Globus pallidus (tissue), 1 donor: ENCODE measurements at regions not wholly inside any gene's neighbourhood (a gene's known extent, or its start where the extent isn't known, plus 50 kb on each side); places are given as distances from the start of the nearest gene placed in this dataset.

Source experiments
- DNase-seq: peaks from one replicate; pipeline ENCODE4 v3.0.0-alpha.2; 2015; ENCODE audit warnings: low spot score

- DNase-seq = no peak
These were observed 323.6 kb downstream of the NFIB start for GRCh38 chr9:13990331-13990730.

GRCh38 chr9:13988944-13989343 is 325.0 kb downstream of the NFIB start:
- no peak for DNase-seq

DNA sequence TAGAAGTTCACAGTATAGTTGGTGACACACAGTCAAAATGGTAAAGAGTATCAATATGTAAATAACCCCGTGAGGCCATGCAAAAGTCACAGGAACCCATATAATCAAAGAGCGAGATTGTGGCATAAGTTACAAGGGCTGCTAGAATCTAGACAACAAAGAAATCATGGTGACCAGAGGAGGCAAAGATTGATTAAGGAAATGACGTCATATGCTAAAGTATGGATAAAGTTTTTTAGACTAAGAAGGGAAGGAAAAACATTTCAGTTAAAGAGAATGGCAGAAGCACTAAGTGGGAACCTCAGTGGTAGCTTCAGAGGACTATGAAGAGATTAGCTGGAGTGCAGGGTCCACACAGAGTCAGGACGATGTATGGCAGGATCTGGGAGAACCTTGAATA is 330.3 kb downstream of the NFIB start:
- no peak for DNase-seq

GRCh38 chr9:13979941-13980318 is 334.0 kb downstream of the NFIB start:
- DNase-seq = no peak

- no peak for DNase-seq
These were observed 338.2 kb downstream of the NFIB start for GRCh38 chr9:13975611-13976290.

DNA sequence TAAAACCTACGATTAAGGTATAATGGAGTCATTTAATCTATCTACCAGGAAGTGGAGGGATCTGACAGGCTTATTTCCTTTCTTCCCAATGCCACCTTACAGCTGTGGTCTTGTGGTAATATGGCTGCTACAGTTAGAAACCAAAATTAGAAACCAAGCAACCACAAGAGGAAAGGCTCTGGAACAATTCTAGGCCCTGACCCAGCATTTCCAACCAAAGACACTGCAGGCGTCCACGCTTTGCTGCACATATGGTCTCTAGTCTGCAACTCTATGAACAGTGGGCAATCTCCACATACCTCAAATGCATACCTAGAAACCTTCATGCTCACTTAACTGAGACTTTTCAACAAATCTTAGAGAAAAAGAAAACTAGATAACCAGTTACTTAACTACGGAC is 339.1 kb downstream of the NFIB start:
- no peak for DNase-seq

DNA sequence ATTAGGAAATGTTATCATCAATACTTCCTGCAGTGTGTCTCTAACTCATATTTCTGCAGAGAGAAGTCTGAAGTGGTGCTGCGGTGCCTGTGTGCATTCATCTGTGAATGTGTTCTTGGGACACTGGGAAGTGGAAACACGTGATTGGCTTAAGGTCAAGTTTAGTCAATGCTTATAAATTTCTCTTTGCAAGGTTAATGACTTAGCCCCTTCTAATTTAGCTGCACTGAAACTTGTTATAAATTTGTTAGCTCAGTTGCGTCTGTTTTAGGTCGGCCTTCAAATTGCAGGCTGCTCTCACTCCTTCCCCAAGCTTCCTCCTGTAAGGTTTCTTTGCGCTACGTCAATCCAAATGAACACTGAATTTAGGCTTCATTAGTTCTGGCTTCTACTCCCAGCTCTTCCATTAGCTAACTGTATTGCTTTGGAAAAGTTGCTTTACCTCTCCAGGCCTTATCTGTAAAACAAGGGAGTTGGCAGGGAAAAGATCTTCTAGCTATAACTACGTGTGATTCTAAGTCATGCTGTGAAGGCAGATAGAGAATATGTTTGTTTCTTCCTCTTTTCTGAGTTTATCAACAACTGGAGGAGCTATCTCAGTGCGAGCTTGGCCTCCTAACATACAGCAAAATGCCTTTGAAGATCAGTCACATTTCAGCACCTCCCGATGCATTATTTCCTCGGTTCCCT is 341.8 kb downstream of the NFIB start:
- no peak for DNase-seq

DNA sequence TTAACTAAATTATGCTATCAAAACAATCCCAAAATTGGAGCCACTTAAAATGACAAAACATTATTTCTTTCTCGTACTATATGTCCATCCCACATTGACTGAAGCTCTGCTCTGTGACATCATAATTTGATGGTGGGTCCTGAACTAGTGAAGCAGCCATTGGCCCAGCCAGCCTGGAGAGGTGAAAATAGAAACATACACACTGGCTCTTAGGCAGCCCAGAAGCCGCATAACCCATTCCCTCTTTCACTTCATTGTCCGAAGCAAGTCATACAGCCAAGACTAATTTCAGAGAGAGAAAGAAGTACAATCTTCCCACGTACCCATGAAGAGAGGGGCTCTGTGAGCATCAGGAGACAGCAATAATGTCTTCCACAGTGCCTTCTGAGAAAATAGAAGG is 342.5 kb downstream of the NFIB start:
- DNase-seq = no peak

DNA sequence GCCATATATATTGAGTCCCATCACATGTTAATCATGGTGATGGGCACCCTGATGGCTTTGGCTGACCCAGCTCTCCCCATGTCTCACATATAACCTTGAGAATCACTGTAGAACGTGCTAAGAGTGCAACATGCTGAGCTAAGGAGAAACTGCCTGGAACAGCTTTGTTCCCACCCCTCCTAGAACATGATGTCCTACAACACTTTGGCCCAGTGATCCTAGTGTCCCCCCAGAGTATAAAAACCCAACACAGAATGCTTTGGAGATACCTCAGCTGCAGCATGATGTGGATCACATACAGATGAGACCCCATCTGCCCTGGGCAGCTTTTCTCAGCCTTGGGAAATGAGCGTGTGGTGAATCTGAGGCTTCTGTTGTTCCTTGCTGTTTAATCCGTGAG is 343.5 kb downstream of the NFIB start:
- no peak for DNase-seq

DNA sequence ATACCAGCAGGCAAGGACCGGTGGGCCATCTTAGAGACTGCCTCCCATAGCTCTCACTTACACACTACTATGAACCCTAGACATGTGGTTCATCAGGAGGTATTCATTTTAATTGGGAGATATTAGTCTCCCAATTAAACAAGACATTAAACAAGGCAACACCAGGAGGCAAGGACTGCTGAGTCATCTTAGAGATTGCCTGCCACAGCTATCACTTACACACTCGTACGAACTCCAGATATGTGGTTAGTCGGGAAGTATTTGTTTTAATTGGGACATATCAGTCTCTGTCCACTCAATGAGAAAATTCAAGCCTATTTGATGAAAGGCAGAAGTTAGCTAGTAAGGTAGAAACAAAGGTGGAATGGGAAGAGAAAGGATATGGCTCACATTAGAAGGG is 343.9 kb downstream of the NFIB start:
- no peak for DNase-seq

- no peak for DNase-seq
These were observed 346.5 kb downstream of the NFIB start for GRCh38 chr9:13967438-13967837.

- no peak for DNase-seq
These were observed 346.9 kb downstream of the NFIB start for GRCh38 chr9:13967011-13967410.

- no peak for DNase-seq
These were observed 350.8 kb downstream of the NFIB start for GRCh38 chr9:13963005-13963653.

DNA sequence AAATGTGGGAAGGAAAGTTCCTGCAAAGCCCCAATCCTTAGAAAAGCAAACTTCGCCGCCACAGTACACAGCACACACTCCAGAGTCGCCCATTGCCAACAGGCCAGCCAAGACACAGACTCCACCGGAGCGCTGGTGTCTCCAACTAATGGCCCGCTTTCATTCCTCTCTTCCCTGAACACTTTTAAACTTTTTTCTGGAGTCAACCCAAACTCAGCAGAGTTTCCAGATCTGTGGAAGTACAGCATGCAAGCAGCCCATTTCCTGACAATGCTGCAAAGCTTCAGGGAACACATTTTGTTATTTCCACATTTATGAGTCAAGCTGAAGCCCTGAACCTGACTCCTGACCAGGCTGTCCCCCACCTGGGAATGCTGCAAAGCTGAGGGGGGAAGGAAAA is 351.9 kb downstream of the NFIB start:
- DNase-seq = no peak

DNA sequence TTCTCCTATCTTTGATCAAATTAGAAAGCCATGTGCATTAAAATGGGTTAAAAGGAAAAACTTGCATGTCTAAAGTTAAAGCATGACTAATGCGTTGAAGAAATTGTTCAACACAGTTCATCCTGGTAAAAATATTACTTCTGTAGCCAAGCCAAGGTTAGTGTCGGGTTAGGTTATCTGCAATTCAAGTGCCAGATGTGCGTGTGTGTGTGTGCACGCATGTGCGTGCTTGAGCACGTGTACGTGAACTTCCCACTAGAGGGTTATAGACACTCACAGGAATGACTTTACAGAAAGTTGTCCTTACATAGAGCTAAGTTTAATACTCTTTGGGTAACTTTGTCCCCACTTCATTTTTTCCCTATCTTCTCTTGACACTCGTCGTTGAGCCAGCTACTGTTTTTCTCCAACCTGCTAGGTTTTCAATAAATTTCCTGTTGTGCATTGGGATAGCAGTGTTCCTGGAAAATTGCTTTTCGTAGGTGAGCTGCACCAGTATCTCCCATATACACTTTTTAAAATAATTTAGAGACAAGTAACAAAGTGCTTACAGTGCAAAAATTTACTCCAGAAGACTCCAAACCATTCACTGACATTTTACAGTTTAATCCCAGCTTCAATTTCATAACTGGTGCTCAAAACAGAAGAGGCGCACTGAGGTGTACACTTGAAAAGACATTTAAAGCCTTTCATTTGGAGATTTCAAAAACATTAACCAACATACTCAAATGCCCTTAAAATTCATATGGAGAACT is 353.8 kb downstream of the NFIB start:
- DNase-seq = no peak

DNA sequence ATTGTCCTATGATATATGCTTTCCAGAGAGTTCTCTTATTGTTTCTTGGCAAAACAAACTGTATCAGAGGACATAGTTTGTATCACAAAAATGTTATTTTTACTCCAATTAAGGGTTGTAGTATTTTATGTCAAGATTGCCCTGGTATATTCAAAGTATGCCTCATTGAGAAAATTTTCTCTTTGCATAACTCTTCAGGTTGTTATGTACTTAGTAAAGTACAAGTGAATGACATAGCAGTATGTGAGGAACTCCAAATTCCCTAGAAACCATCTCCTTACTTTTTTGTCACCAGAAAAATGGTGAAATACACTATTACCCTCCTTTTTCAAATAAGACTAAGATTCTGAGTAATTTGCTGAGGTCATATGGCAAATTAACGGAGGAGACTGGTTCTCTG is 355.3 kb downstream of the NFIB start:
- DNase-seq = no peak

DNA sequence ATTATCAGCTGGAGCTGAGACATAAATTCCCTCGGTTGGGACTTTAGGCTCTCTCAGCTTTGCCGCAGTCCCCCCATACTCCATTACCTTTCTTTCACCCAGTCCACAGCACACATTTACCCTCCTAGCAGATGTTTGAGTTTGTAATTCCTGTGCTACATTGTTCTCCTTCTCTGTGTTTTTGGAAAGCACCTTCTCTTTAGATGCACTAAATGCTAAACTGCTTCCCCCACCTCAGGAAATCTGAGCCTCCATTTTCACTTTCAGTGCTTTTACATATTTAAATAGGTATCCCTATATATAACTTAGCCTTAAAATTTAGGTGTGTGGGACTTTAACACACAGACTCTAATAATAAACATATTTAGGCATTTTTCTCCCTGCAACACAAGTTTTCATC is 356.9 kb downstream of the NFIB start:
- DNase-seq = no peak

DNA sequence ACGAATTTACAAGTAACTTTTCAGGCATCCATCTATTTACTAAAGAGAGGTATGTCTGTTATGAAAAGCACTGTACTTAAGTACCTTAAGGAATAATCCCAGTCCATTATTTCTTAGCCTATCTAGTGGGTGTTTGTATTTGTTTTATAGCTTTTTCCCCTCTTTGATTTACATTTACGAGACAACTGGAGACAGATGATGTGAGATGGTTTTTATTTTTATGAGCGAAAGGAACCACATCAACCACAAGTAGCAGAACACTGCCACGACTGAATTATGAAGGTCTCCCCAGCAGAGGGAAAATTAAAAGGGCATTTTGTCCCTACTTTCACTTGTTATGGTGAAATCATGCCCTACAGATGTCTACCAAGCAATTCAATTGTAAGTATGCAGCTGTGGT is 357.8 kb downstream of the NFIB start:
- DNase-seq = no peak

GRCh38 chr9:13952906-13953305 is 361.0 kb downstream of the NFIB start:
- no peak for DNase-seq

DNA sequence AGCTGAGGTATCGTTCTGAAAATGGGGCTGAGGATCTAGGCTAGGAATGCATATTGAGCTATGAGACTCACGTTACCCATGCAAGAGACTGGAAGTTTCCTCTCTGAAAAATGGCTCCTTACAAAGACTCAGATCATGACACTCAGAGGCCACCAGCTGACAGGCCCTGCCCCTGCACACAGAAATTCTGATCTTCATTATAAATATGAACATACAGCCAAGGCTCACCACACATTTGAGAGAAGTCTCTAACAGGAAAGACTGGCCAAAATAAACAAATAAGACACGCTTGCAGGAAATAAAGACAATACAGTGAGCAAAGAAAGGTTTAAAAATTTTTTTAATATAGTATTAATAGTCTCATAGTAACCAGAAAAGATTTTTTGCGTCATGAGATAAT is 365.9 kb downstream of the NFIB start:
- no peak for DNase-seq

- DNase-seq = no peak
These were observed 370.8 kb downstream of the NFIB start for GRCh38 chr9:13943176-13943575.

GRCh38 chr9:13942695-13943094 is 371.2 kb downstream of the NFIB start:
- no peak for DNase-seq

- no peak for DNase-seq
These were observed 371.7 kb downstream of the NFIB start for GRCh38 chr9:13942201-13942600.
